ENCODE measurements at regions not wholly inside any gene's neighbourhood (a gene's known extent, or its start where the extent isn't known, plus 50 kb on each side); places are given as distances from the start of the nearest gene placed in this dataset.

- Histone ChIP-seq H3K27ac (no peak overlapping the region), H3K27me3 (no peaks in the 10 kb centered on the region), H3K4me1 (peaks cover 36% of the 10 kb centered on the region), H3K36me3 (no peaks in the 10 kb centered on the region), H3K9me3 (no peaks in the 10 kb centered on the region), H3K4me3 (no peak overlapping the region)
- no peak for DNase-seq (ENCODE audit: extremely low spot score in 2 of 2)
- intact Hi-C loops (cut with DNase I) = loop anchor here (10.0 kb wide), 1 partner anchor 610 kb away; no protein-coding TSS in a partner anchor
- TF ChIP-seq, protein P1, sequence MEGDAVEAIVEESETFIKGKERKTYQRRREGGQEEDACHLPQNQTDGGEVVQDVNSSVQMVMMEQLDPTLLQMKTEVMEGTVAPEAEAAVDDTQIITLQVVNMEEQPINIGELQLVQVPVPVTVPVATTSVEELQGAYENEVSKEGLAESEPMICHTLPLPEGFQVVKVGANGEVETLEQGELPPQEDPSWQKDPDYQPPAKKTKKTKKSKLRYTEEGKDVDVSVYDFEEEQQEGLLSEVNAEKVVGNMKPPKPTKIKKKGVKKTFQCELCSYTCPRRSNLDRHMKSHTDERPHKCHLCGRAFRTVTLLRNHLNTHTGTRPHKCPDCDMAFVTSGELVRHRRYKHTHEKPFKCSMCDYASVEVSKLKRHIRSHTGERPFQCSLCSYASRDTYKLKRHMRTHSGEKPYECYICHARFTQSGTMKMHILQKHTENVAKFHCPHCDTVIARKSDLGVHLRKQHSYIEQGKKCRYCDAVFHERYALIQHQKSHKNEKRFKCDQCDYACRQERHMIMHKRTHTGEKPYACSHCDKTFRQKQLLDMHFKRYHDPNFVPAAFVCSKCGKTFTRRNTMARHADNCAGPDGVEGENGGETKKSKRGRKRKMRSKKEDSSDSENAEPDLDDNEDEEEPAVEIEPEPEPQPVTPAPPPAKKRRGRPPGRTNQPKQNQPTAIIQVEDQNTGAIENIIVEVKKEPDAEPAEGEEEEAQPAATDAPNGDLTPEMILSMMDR (IDR thresholded peaks at IDR 0.05) = no peak
- TF ChIP-seq POLR2AphosphoS5 (IDR thresholded peaks at IDR 0.05; ENCODE audit: insufficient read depth in 1 of 2, low read depth in 1 of 2) (no peak), POLR2A (IDR thresholded peaks at IDR 0.05) (no peak)
These were observed 447.8 kb upstream of the CD180 start for GRCh38 chr5:67644221-67644920.

GRCh38 chr5:67643536-67643935, 446.9 kb upstream of the CD180 start:
- no peaks in the 10 kb centered on the region for H3K9me3 ChIP-seq
- intact Hi-C loops (cut with DNase I) = loop anchor here (10.0 kb wide), 1 partner anchor 611 kb away; no protein-coding TSS in a partner anchor
- H3K27ac ChIP-seq = no peak overlapping the region
- H3K4me3 ChIP-seq = no peak overlapping the region
- no peaks in the 10 kb centered on the region for H3K27me3 ChIP-seq
- H3K4me1 ChIP-seq = peaks cover 39% of the 10 kb centered on the region
- H3K36me3 ChIP-seq = no peaks in the 10 kb centered on the region
- no peak for DNase-seq (ENCODE audit: extremely low spot score in 2 of 2)
- TF ChIP-seq POLR2AphosphoS5 (IDR thresholded peaks at IDR 0.05; ENCODE audit: insufficient read depth in 1 of 2, low read depth in 1 of 2) (no peak), POLR2A (IDR thresholded peaks at IDR 0.05) (no peak)
- TF ChIP-seq, protein P1 (IDR thresholded peaks at IDR 0.05) = no peak

- no peak for DNase-seq (ENCODE audit: extremely low spot score in 2 of 2)
- no peaks in the 10 kb centered on the region for H3K36me3 ChIP-seq
- no peaks in the 10 kb centered on the region for H3K9me3 ChIP-seq
- H3K27me3 ChIP-seq = no peaks in the 10 kb centered on the region
- intact Hi-C loops (cut with DNase I) = loop anchor here (10.0 kb wide), 1 partner anchor 615 kb away; no protein-coding TSS in a partner anchor
- H3K27ac ChIP-seq = peak overlapping the region; percentile 29
- H3K4me1 ChIP-seq = peaks cover 20% of the 10 kb centered on the region
- no peak overlapping the region for H3K4me3 ChIP-seq
- TF ChIP-seq, protein P1 (IDR thresholded peaks at IDR 0.05) = no peak
- TF ChIP-seq POLR2A (IDR thresholded peaks at IDR 0.05) = no peak
- TF ChIP-seq POLR2AphosphoS5 (IDR thresholded peaks at IDR 0.05; ENCODE audit: insufficient read depth in 1 of 2, low read depth in 1 of 2) = no peak
These were observed 443.4 kb upstream of the CD180 start for GRCh38 chr5:67639976-67640375.

DNA sequence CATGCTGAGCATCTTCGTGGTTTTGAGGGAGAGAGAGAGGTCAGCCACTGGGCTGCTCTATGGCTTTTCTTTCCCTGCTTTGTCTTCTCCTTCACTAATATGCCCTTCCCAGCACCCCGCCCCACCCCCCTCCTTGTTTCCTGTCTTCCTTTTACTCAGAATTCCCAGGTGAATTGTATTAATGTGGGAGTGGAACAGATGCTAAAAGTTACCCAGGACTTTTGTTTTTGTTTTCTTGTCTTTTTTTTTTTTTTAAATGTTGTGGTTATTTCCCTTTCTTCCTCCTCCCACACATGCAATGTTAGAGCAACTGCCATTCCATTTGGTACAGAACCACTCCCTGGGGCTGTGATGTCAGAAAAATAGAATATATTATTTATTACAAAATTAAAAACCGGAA, 442.7 kb upstream of the CD180 start:
- Histone ChIP-seq H3K9me3 (no peaks in the 10 kb centered on the region), H3K36me3 (no peaks in the 10 kb centered on the region), H3K27me3 (no peaks in the 10 kb centered on the region), H3K4me3 (no peak overlapping the region), H3K4me1 (peaks cover 20% of the 10 kb centered on the region), H3K27ac (peak overlapping the region; percentile 29)
- no peak for DNase-seq (ENCODE audit: extremely low spot score in 2 of 2)
- TF ChIP-seq POLR2A (IDR thresholded peaks at IDR 0.05) (no peak), POLR2AphosphoS5 (IDR thresholded peaks at IDR 0.05; ENCODE audit: insufficient read depth in 1 of 2, low read depth in 1 of 2) (no peak)
- TF ChIP-seq, protein P1 (IDR thresholded peaks at IDR 0.05) = no peak
- intact Hi-C loops (cut with DNase I) = no loop called here

DNA sequence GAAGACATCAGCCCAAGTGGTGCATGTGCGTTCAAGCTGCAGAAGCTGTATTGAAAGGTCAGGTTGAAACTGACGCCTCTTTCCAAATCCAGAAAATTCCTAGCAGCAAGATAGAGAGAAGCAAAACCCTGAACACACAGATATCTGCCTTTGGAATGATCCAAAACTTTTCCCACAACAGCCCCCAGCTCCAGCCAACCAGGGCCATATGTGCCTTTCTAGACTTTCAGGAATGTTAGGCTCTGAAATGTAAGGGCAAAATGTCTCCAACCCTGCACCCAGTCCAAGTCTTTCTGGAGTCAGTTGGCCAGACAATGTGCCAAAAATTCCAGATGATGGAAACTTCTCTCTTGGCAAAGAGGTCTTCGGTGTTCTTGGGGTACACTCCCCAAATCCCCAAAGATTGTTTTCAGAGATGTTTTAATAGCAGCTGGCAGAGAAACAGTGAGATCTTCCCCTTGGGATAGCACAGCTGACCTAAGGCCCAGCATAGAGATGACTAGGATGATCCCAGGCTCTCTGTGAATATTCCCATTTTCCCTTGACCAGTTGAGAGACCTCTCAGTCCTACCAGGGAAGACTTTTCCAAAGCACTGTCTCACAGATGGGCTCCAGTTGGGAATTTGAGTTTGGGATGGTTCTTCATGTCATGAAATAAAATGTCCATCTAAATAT, 440.4 kb upstream of the CD180 start:
- H3K4me3 ChIP-seq = no peak overlapping the region
- no peaks in the 10 kb centered on the region for H3K9me3 ChIP-seq
- H3K27ac ChIP-seq = no peak overlapping the region
- H3K27me3 ChIP-seq = no peaks in the 10 kb centered on the region
- H3K4me1 ChIP-seq = peaks cover 20% of the 10 kb centered on the region
- intact Hi-C loops (cut with DNase I) = no loop called here
- TF ChIP-seq POLR2AphosphoS5 (IDR thresholded peaks at IDR 0.05; ENCODE audit: insufficient read depth in 1 of 2, low read depth in 1 of 2) = no peak
- TF ChIP-seq, protein P1 (IDR thresholded peaks at IDR 0.05) = no peak
- no peak for TF ChIP-seq POLR2A (IDR thresholded peaks at IDR 0.05)
- H3K36me3 ChIP-seq = no peaks in the 10 kb centered on the region
- DNase-seq (ENCODE audit: extremely low spot score in 2 of 2) = no peak

All from vagina (tissue), 2 donors.